Psoas muscle (tissue), 7 donors: ENCODE measurements at regions not wholly inside any gene's neighbourhood (a gene's known extent, or its start where the extent isn't known, plus 50 kb on each side); places are given as distances from the start of the nearest gene placed in this dataset.

Source experiments
- ATAC-seq, 4 donors: fragments of 200-7000 bp; cut with Tn5 transposase; one replicate each; pipeline ENCODE4 v1.9.1; 2020; ENCODE audit warnings: moderate library complexity in 3 of 4, mild to moderate bottlenecking in 2 of 4
- DNase-seq, 2 donors: peaks; one replicate each; pipeline ENCODE4 v3.0.0-alpha.2; 2020
- H3K27ac ChIP-seq: fragments of 200-600 bp; one replicate; pipeline ENCODE4 v1.8.0; 2022
- H3K27me3 ChIP-seq, 3 donors: fragments of 200-600 bp in 1 of 3; one replicate each; pipeline versions ENCODE4 v1.6.1 to v1.8.0; 2013 to 2022; ENCODE audit warnings: low read length in 2 of 3, mild to moderate bottlenecking in 2 of 3, moderate library complexity in 1 of 3; ENCODE audit not compliant: insufficient read depth in 3 of 3
- H3K36me3 ChIP-seq, 2 donors: fragments of 200-600 bp in 1 of 2; one replicate each; pipeline versions ENCODE4 v1.6.1 to v1.8.0; 2013 to 2022; ENCODE audit warnings: low read depth in 1 of 2, mild to moderate bottlenecking in 1 of 2, moderate library complexity in 1 of 2; ENCODE audit not compliant: insufficient read depth in 1 of 2
- H3K4me1 ChIP-seq: fragments of 200-600 bp; one replicate; pipeline ENCODE4 v1.8.0; 2022
- H3K4me3 ChIP-seq: fragments of 200-600 bp; one replicate; pipeline ENCODE4 v1.8.0; 2022; ENCODE audit warnings: mild to moderate bottlenecking
- H3K9me3 ChIP-seq: fragments of 200-600 bp; one replicate; pipeline ENCODE4 v1.8.0; 2022
- CTCF ChIP-seq: fragments of 200-600 bp; IDR thresholded peaks from one replicate; pipeline ENCODE4 v1.8.0; 2022; ENCODE audit warnings: antibody characterized with exemption
- WGBS, 3 donors: extraction: QIAGEN DNeasy Blood & Tissue Kit; methylation state at CpG; one replicate each; pipeline versions ENCODE4 v1.1.6 to v1.1.7; 2013; 5-methylcytosine and 5-hydroxymethylcytosine counted together
- intact Hi-C, 2 donors: fragments of 100-400 bp; cut with DNase I; formaldehyde crosslinking; loops; one replicate each; pipeline versions ENCODE4 v1.11.0 to v1.14.2; 2022
- donor health status: healthy with polysubstance abuse.
- donor health status: DM: no; HTN: no; CAD: no; lungs with moderate emphysema.
- donor health status: Bipolar disorder and iron deficiency.
- donor health status: healthy.
- donor health status: DM: yes; HTN: yes; CAD: no.
- donor health status: DM: no; HTN: no; CAD: no.
- donor health status: DM: yes; HTN: yes; CAD: no.

- no peak for TF ChIP-seq CTCF
- H3K36me3 ChIP-seq = no peaks in the 10 kb centered on the region
- 63 to 65% (median 64%) methylated on average over 8 of the region's 8 CpGs for WGBS, 3 donors
- H3K27me3 ChIP-seq = no peaks in the 10 kb centered on the region
- no peak for ATAC-seq
- H3K9me3 ChIP-seq = no peaks in the 10 kb centered on the region
- intact Hi-C loops = no loop called here
- H3K4me3 ChIP-seq = no peak overlapping the region
- no peak overlapping the region for H3K27ac ChIP-seq
- H3K4me1 ChIP-seq = no peaks in the 10 kb centered on the region
- DNase-seq = no peak
These were observed 65.8 kb upstream of the CFAP20DC start for GRCh38 chr3:59115364-59116232.

- no peaks in the 10 kb centered on the region for H3K4me1 ChIP-seq
- ATAC-seq (no peak), DNase-seq (no peak)
- no peak for TF ChIP-seq CTCF
- H3K4me3 ChIP-seq = no peak overlapping the region
- 58 to 59% (median 58%) methylated on average over 5 of the region's 5 CpGs for WGBS, 3 donors
- intact Hi-C loops = no loop called here
- H3K27me3 ChIP-seq = no peaks in the 10 kb centered on the region
- H3K9me3 ChIP-seq = no peaks in the 10 kb centered on the region
- no peak overlapping the region for H3K27ac ChIP-seq
- H3K36me3 ChIP-seq = no peaks in the 10 kb centered on the region
These were observed 58.3 kb upstream of the CFAP20DC start for GRCh38 chr3:59107856-59108815.

GRCh38 chr3:59106085-59106648, 56.3 kb upstream of the CFAP20DC start:
- WGBS, 3 donors = 77 to 86% (median 85%) methylated on average over 1 of the region's 1 CpG
- Histone ChIP-seq H3K4me1 (no peaks in the 10 kb centered on the region), H3K4me3 (no peak overlapping the region), H3K27me3 (no peaks in the 10 kb centered on the region), H3K27ac (no peak overlapping the region), H3K36me3 (no peaks in the 10 kb centered on the region), H3K9me3 (no peaks in the 10 kb centered on the region)
- TF ChIP-seq CTCF = no peak
- ATAC-seq (no peak), DNase-seq (no peak)
- intact Hi-C loops = no loop called here

- no peak overlapping the region for H3K4me3 ChIP-seq
- no peaks in the 10 kb centered on the region for H3K4me1 ChIP-seq
- no peaks in the 10 kb centered on the region for H3K36me3 ChIP-seq
- ATAC-seq (no peak), DNase-seq (no peak)
- TF ChIP-seq CTCF = no peak
- H3K27ac ChIP-seq = no peak overlapping the region
- intact Hi-C loops = no loop called here
- no peaks in the 10 kb centered on the region for H3K27me3 ChIP-seq
- no peaks in the 10 kb centered on the region for H3K9me3 ChIP-seq
- 86 to 93% (median 91%) methylated on average over 1 of the region's 1 CpG for WGBS, 3 donors
These were observed 53.7 kb upstream of the CFAP20DC start for GRCh38 chr3:59103552-59103951.
